ENCODE measurements at regions not wholly inside any gene's neighbourhood (a gene's known extent, or its start where the extent isn't known, plus 50 kb on each side); places are given as distances from the start of the nearest gene placed in this dataset.
A peak's percentile ranks its signal among the peaks of the same experiment; 100 is the strongest.

DNA sequence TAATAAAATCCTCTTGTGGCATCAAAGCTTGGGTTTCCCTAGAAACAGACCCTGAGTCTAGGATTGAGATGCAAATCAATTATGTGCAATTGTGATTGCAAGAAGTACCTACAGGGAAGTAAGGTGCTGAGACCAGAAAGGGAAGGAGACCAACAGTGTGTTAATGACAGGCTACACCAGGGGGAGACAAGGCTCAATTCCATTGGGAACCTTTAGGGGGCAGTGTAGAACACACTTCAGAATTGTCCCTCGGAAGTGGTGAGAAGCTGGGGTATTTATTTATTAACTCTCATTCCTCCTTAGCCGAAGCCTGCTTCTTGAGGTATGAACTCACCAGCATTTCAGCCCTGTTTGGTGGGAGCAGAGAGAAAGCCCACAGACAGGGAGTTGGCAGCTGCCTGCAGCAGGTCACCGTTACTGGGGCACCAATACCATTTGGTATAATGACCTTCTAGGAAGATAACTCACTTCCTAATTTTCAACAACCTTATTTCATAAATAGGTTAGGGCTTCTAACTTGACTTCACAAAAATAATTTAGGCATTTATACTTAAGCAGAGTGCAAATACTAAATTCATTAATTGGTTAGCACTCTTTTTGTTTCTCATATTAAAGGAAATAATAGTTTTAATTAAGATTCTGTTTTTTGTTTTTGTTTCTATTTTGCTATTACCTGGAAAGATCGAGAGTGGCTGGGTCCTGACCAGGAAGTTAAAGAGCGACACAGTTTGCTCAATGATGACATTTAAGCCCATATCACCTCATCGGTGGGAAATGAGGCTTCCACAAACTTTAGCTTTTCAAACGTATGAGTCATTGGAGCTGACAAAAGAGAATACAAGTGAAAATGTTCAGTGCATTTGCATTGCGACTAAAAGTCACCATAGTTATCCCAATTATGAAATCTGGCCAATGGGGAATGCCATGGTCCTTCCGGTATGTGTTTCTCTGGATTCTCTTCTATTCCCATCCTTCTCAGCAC, 94.8 kb downstream of the BTBD3 start:
- H3K27me3 Mint-ChIP-seq: no peaks in the 10 kb centered on the region
- H3K4me3 Mint-ChIP-seq: peak overlapping the region in 1 of 2 donors; percentile 57
- peak; percentile 95 to 96 for ATAC-seq (replicated peaks)
- H3K4me1 Mint-ChIP-seq: peaks cover 0 to 3% of the 10 kb centered on the region in 2 donors
- DNase-seq: peak; percentile 43
- H3K36me3 Mint-ChIP-seq: no peaks in the 10 kb centered on the region
- no peak overlapping the region for H3K27ac Mint-ChIP-seq
- H3K9me3 Mint-ChIP-seq: no peaks in the 10 kb centered on the region

DNA sequence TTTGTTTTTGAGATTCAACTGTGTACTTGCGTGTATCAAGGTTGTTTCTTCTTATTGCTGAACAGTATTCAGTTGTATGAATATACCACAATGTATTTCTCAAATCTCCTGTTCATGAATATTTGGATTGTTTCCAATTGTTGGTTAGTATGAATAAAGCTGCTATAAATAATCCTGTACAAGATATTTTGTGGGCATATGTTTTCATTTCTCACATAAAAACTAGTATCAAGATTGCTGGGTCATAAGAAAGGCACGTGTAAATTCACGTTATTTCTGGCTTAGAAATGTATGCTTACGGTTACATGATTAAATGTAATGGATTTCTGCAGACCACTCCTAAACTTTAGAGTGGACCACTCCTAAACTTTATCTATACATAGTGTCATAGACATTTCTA, 96.6 kb downstream of the BTBD3 start:
- H3K27me3 Mint-ChIP-seq: no peaks in the 10 kb centered on the region
- peaks cover 0 to 3% of the 10 kb centered on the region in 2 donors for H3K4me1 Mint-ChIP-seq
- no peaks in the 10 kb centered on the region for H3K9me3 Mint-ChIP-seq
- no peak overlapping the region for H3K4me3 Mint-ChIP-seq
- DNase-seq (no peak), ATAC-seq (replicated peaks) (no peak)
- H3K27ac Mint-ChIP-seq: no peak overlapping the region
- no peaks in the 10 kb centered on the region for H3K36me3 Mint-ChIP-seq

DNA sequence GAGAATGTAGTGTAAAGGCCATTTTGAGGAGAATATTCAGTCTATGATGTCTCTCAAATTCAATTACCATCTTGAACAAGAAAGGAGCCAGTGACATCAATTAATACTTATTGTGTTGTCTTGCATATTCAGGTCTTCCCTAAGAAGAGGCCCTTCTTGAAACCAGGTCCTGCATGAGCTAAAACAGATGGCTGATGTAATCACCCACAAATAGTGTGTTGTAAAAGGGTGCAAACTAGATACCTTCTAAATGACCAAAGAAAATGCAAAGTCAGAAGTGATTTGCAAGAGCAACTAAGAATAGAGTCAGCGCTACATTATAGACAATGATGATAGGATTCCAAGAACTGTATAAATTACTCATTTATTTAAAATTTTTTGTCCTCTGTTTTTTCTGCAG, 97.0 kb downstream of the BTBD3 start:
- H3K27me3 Mint-ChIP-seq: no peaks in the 10 kb centered on the region
- ATAC-seq (replicated peaks): no peak
- no peak overlapping the region for H3K4me3 Mint-ChIP-seq
- peaks cover 0 to 3% of the 10 kb centered on the region in 2 donors for H3K4me1 Mint-ChIP-seq
- no peaks in the 10 kb centered on the region for H3K9me3 Mint-ChIP-seq
- DNase-seq: no peak
- no peak overlapping the region for H3K27ac Mint-ChIP-seq
- no peaks in the 10 kb centered on the region for H3K36me3 Mint-ChIP-seq

DNA sequence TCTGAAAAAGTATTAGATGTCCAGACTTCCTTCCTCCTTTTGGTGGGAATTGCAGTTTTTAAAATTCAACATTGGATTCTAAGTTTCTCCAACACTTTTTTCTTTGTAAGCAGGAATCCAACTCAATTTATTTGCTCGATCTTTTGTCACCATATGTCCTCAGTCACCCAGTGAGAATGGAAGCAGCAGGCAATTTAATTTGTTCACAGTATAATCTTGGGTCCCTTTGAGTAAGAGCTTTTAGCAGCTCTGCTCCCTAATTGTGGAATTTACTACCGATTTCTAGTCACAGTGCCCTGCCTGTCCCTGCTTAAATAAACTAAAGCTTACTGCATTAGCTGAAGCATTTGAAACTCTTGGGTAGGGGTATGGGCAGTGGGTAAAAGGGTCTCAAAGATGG, 98.6 kb downstream of the BTBD3 start:
- Mint-ChIP-seq H3K9me3 (no peaks in the 10 kb centered on the region), H3K27me3 (no peaks in the 10 kb centered on the region), H3K36me3 (no peaks in the 10 kb centered on the region), H3K27ac (no peak overlapping the region), H3K4me1 (peaks cover 8 to 9% of the 10 kb centered on the region in 2 donors), H3K4me3 (no peak overlapping the region)
- ATAC-seq (replicated peaks) (no peak), DNase-seq (no peak)

DNA sequence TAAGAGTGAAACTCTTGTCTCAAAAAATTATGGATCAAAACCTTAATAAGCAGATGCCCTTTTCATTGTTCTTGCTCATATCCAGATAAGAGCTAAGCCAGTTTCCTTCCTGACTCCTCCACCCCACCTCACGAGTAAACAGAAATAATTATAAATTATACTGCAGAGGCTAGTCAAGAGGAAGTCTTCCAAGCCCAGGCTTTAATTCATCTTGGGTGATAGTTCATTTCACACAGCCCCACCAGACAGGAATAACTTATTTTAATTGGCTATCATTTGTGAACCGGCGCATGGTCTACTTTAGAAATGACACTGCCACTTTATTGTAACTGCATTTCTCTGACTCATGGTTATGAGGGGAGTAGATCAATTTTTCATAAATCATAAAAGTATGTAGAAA, 102.0 kb downstream of the BTBD3 start:
- H3K27me3 Mint-ChIP-seq: no peaks in the 10 kb centered on the region
- H3K27ac Mint-ChIP-seq: no peak overlapping the region
- H3K4me1 Mint-ChIP-seq: peaks cover 25 to 40% of the 10 kb centered on the region in 2 donors
- peaks cover 0 to 1% of the 10 kb centered on the region in 2 donors for H3K9me3 Mint-ChIP-seq
- H3K36me3 Mint-ChIP-seq: peaks cover 0 to 1% of the 10 kb centered on the region in 2 donors
- DNase-seq (no peak), ATAC-seq (replicated peaks) (no peak)
- H3K4me3 Mint-ChIP-seq: no peak overlapping the region

DNA sequence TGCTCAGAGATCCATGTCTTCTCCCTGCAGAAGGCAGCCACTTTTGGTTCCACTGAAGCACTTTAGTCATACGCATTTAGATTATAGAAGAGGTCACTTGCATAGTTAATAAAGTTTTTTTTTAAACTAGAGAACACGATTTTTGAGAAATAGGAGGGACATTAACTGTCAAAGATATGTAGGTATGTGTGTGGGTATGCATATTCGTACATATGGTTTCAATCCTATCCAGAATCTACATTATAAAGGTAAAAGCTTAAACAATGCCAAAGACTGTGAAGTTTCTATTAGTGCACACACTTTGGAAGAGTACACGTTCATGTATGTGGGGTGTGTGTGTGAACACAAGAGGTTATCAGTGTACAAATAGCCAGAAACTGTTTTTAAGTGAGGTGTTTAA, 103.2 kb downstream of the BTBD3 start:
- ATAC-seq (replicated peaks) (no peak), DNase-seq (no peak)
- Mint-ChIP-seq H3K4me1 (peaks cover 25 to 43% of the 10 kb centered on the region in 2 donors), H3K4me3 (no peak overlapping the region), H3K27ac (no peak overlapping the region), H3K9me3 (peaks cover 0 to 1% of the 10 kb centered on the region in 2 donors), H3K27me3 (no peaks in the 10 kb centered on the region), H3K36me3 (peaks cover 0 to 1% of the 10 kb centered on the region in 2 donors)

DNA sequence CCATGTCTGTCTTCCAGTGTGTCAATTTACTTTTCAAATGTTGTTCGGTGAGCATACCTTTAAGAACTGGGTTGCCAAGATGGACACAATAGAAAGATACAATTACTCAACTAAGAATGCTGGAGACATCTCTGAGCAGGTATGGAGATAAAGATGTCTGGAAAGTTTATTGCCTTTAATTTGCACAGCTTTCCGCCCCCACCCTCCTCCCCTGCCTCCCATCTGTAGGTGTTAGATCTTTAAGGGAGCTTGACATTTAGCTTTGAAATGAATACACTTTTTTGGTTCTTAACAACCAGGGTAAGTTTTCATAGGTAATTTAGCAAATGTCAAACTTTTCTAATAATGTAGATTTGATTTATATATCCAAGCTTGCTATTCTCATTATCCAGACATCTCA, 104.4 kb downstream of the BTBD3 start:
- no peak for DNase-seq
- no peak overlapping the region for H3K4me3 Mint-ChIP-seq
- peaks cover 0 to 1% of the 10 kb centered on the region in 2 donors for H3K9me3 Mint-ChIP-seq
- H3K27ac Mint-ChIP-seq: no peak overlapping the region
- H3K27me3 Mint-ChIP-seq: no peaks in the 10 kb centered on the region
- no peak for ATAC-seq (replicated peaks)
- peaks cover 25 to 43% of the 10 kb centered on the region in 2 donors for H3K4me1 Mint-ChIP-seq
- peaks cover 0 to 1% of the 10 kb centered on the region in 2 donors for H3K36me3 Mint-ChIP-seq

DNA sequence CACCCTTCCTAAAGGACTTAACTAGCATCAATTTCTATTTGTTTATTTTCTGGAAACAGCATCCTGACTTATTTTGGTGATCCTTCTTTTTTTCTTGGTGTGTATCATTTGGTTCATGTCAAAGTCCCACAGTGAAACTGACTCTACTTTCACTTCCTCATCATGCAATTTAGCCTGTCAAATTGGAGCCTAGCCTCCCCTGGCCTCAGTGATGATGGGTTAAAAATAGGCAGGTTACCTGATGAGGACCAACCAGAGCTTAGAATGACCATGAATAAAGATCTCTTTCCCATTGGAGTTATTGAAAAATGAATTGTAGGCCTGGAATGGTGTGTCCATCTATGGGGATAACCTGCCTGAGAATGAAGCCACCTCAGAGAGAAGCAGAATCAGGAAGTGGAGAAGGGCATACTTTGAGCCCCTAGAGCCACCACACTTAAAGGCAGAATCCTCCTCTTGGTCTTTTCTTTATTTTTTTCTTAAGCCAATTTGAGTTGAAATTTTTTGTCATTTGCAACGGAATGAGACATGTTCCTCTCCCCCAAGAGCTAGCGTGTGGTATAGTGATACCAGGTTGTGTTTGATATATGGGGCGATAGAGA, 105.6 kb downstream of the BTBD3 start:
- Mint-ChIP-seq H3K27me3 (no peaks in the 10 kb centered on the region), H3K4me3 (peak overlapping the region in 1 of 2 donors; percentile 1), H3K4me1 (peaks cover 25 to 43% of the 10 kb centered on the region in 2 donors), H3K27ac (no peak overlapping the region), H3K36me3 (peaks cover 0 to 1% of the 10 kb centered on the region in 2 donors), H3K9me3 (peaks cover 0 to 1% of the 10 kb centered on the region in 2 donors)
- DNase-seq: peak; percentile 11
- ATAC-seq (replicated peaks): peak; percentile 97 to 98

DNA sequence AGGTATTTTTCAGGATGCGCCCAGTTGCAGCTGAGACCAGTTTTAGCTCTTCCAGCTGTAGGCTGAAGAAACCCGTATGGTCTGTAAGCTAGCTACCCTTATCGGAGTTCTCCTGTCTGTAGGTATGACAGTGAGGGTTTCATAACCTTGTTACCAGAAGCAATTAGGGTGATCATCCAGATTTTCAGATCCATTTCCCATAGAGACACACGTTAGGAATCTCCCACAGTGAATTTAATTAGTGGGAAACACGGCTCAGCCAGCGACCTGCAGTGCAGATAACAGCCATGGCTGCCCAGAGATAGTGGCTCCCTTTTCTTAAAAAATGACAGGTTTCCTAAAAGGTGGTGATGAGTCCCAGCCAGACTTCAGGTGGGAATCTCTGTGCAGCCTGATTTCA, 111.1 kb downstream of the BTBD3 start:
- Mint-ChIP-seq H3K27ac (no peak overlapping the region), H3K4me3 (no peak overlapping the region), H3K4me1 (peaks cover 5 to 12% of the 10 kb centered on the region in 2 donors), H3K36me3 (peaks cover 0 to 1% of the 10 kb centered on the region in 2 donors), H3K27me3 (no peaks in the 10 kb centered on the region), H3K9me3 (no peaks in the 10 kb centered on the region)
- DNase-seq (no peak), ATAC-seq (replicated peaks) (no peak)

DNA sequence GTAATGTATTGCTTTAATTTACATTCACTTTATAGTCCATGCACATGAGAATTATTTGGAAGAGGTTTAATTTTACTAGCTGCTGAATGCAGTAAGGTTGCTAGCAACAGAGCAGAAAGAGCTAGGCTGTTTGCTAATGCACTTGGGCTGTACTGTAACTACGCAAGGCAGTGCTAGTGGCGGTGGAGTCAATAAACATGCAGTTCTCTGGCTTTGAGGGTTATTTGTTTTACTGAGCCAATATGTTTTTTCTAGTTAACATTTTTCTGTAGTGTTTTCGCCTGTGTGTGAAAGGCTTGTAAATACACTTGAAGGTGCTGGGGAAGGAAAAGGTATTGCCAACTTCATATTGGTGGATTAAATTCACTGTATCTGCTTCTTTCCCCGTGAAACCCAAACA, 112.8 kb downstream of the BTBD3 start:
- no peak for ATAC-seq (replicated peaks)
- Mint-ChIP-seq H3K4me1 (no peaks in the 10 kb centered on the region), H3K4me3 (no peak overlapping the region), H3K9me3 (no peaks in the 10 kb centered on the region), H3K27ac (no peak overlapping the region), H3K36me3 (no peaks in the 10 kb centered on the region), H3K27me3 (no peaks in the 10 kb centered on the region)
- no peak for DNase-seq

DNA sequence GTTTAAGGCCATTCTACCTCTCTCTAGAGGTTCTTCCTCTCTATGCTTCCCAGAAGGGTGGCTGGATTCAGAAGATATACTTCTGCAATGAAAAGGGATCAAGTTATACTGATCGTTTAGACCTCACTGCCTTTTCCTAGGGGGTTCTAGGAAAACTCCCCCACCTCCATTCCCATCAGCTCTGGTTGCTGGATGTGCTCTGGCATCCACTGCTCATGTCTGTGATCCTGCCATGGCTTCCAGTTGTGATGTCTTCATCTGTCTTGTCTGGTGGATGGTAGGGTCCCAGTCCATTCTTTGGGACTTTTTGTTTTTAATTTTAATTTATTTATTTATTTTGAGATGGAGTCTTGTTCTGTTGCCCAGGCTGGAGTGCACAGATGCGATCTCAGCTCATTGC, 118.4 kb downstream of the BTBD3 start:
- Mint-ChIP-seq H3K4me1 (peaks cover 4 to 6% of the 10 kb centered on the region in 2 donors), H3K9me3 (peaks cover 0 to 1% of the 10 kb centered on the region in 2 donors), H3K27ac (no peak overlapping the region), H3K4me3 (no peak overlapping the region), H3K27me3 (no peaks in the 10 kb centered on the region), H3K36me3 (no peaks in the 10 kb centered on the region)
- no peak for DNase-seq
- no peak for ATAC-seq (replicated peaks)

DNA sequence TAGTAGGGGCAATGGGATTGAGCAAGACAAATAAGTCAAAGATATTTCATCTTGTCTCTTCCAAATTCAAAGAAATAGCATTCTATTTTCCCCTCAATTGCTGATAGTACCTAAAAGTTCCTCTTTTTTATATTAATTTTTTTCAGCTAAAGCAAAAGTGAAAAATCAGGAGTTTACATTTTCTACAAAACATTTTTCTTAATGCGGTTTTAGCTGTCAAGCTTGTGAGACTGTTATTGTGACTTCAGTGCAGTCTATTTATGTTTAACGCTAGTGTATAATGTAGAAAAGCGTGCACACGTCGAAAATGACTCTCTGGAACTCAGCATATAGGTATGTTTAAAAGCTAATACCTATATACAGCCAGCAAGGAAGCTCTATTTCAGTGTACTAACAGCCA, 119.8 kb downstream of the BTBD3 start:
- no peaks in the 10 kb centered on the region for H3K36me3 Mint-ChIP-seq
- DNase-seq (no peak), ATAC-seq (replicated peaks) (no peak)
- H3K9me3 Mint-ChIP-seq: peaks cover 0 to 1% of the 10 kb centered on the region in 2 donors
- H3K4me1 Mint-ChIP-seq: peaks cover 4 to 6% of the 10 kb centered on the region in 2 donors
- no peak overlapping the region for H3K27ac Mint-ChIP-seq
- no peaks in the 10 kb centered on the region for H3K27me3 Mint-ChIP-seq
- no peak overlapping the region for H3K4me3 Mint-ChIP-seq

DNA sequence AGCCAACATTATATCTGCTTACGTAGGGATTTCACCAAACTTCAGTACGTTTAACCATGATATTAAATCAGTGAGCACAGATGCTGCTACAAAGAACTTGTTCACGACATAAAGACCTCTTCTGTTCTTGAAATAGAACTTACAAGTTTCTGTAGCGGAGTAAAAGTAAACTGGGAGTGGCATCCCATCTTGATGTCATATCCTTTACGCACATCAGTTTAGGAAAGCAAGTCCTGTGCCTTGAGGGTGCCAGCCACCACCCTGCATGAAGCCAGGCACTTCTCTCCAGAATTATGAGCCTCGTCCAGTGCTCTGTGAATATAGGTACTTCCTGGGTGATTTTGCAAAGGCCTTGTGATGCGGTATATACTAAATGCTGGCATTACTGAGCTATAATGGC, 122.6 kb downstream of the BTBD3 start:
- Mint-ChIP-seq H3K36me3 (no peaks in the 10 kb centered on the region), H3K27ac (no peak overlapping the region), H3K4me3 (no peak overlapping the region), H3K9me3 (peaks cover 0 to 1% of the 10 kb centered on the region in 2 donors), H3K4me1 (peaks cover 4 to 6% of the 10 kb centered on the region in 2 donors), H3K27me3 (no peaks in the 10 kb centered on the region)
- no peak for ATAC-seq (replicated peaks)
- DNase-seq: no peak

DNA sequence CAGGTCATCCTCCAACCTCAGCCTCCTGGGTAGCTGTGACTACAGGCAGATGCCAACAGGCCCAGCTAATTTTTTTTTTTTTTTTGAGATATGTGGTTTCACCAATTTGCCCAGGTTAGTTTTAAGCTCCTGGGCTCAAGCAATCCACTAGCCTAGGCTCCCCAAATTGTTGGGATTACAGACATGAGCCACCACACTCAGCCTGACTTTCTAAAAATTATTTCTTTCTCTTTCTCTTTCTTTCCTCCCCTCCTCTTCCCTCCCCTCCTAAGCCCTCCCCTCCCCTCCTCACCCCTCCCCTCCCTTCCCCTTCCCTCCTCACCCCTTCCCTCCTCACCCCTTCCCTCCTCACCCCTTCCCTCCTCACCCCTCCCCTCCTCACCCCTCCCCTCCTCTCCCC, 127.3 kb downstream of the BTBD3 start:
- DNase-seq: no peak
- H3K4me3 Mint-ChIP-seq: no peak overlapping the region
- H3K4me1 Mint-ChIP-seq: peaks cover 0 to 11% of the 10 kb centered on the region in 2 donors
- H3K36me3 Mint-ChIP-seq: no peaks in the 10 kb centered on the region
- no peaks in the 10 kb centered on the region for H3K27me3 Mint-ChIP-seq
- no peak overlapping the region for H3K27ac Mint-ChIP-seq
- no peak for ATAC-seq (replicated peaks)
- H3K9me3 Mint-ChIP-seq: peaks cover 0 to 1% of the 10 kb centered on the region in 2 donors
